ENCODE measurements at regions not wholly inside any gene's neighbourhood (a gene's known extent, or its start where the extent isn't known, plus 50 kb on each side); places are given as distances from the start of the nearest gene placed in this dataset.
"Not testable (repeated sequence)": the region's sequence is repeated elsewhere in the genome, so short reads cannot be mapped to it uniquely, and the experiment has no call there.

DNA sequence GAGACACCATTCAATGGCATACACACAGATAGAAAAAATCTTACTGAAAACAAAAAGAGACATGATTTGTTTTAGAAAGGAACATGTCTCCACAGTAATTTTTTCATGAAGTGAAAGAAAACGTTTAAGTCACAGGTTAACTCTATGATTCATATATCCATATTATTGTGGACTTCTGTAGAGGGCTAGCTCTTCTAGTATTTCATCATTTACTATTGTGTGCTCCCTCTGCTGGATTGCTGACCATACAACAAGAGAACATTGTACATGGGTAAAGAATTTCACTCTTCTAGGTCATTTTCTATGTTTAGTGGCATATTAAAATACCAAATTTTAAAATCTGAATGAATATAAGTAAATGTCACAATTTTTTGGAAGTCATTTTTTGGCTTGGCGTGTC is 91.8 kb upstream of the POU3F4 start:
- peak; percentile 1 for DNase-seq

DNA sequence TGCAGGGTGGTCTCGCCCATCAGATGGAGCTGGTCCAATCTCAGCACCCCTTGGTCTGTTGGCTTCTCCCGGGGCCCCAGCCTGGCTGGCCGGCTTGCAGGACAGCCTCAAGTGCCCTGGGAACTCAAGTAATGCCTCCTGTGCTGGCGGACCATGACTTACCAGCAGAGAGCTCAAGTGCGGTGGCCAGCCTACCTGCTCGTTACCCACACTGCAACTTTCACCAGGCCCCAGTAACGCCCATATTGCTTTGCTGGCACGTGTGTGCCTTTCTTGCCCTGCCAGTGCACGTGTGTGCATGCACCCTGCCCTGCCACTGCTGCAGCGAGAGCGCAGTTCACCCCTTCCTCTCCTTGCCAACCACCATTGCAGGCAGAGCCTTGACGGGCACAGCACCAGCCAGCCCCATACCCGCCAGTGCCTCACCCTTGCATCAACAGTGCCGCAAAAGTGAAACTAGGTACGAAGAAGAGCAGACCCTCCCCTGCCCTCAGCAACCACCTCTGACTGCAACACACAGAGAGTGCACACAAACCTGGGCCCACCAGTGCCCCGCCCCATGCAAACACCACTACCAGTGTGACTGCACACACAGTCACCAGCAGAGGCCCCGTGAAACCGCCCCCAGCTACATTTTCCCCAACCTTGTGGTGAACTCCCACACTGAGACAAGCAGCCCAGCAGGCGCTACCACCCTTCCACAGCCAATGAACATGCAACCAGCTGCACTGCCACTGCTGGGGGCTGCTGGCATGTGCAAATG is 88.9 kb upstream of the POU3F4 start:
- DNase-seq = no peak

DNA sequence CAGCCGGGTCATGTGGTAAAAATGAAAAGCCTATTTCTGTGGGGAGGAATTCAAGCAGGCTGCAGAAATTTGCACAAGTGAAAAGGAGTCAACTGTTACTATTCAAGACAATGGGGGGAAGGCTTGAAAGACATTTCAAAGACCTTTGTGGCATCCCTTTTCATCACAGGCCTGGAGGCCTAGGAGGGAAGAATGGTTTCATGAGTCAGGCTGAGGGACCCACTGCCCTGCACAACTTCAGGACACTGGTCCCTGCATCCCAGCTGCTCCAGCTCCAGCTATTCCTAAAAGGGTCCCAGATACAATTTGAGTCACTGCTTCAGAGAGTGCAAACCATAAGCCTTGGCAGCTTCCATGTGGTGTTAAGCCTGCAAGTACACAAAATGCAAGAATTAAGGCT is 85.3 kb upstream of the POU3F4 start:
- DNase-seq = no peak

DNA sequence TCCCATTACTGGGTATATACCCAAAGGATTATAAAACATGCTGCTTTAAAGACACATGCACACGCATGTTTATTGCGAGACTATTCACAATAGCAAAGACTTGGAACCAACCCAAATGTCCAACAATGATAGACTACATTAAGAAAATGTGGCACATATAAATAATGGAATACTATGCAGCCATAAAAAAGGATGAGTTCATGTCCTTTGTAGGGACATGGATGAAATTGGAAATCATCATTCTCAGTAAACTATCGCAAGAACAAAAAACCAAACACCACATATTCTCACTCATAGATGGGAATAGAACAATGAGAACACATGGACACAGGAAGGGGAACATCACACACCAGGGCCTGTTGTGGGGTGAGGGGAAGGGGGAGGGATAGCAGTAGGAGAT is 65.5 kb upstream of the POU3F4 start:
- not testable (repeated sequence) for DNase-seq

DNA sequence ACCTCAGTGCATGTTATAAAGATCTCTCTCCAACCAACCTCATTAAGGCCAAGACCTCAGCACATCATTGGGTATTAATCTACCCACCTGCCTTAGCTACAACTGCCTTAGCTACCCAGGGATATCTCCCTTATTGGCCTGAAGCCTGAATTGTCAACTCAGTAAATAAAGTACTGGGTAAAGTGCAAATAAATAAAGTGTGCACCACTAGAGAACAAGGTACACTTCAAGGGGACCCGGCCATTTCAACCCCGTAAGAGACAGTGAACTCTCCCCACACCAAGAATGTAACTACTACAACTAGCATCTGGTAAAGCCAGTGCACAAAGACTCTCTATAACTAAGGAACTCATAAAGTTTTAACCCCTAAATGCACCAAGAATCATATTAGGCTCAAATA is 61.7 kb upstream of the POU3F4 start:
- no peak for DNase-seq

Data from tongue (tissue), 1 donor.